ENCODE measurements at regions not wholly inside any gene's neighbourhood (a gene's known extent, or its start where the extent isn't known, plus 50 kb on each side); places are given as distances from the start of the nearest gene placed in this dataset.

DNA sequence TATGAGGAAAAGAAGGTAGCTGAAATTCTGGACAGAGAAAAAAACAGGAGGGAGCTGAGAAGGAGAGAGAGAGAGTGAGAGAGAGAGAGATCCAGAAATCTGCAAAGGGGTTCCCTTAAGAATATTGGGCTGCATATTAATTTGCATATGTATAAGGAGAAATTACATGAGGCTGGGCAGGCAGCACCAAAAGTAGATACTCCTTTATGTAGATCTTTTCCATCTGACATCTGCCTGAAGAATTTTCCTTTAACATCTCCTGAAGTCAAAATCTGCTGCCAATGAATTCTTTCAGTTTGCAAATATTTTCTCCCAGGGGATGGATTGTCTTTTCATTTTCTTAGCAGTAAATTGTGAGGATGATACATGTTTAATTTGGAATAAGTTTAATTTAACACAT, 1365.3 kb downstream of the GATA3 start:
- no peak for TF ChIP-seq POLR2A (IDR thresholded peaks at IDR 0.05; ENCODE audit: low read depth, low read length)
- no peak for TF ChIP-seq TAF1 (IDR thresholded peaks at IDR 0.05; ENCODE audit: borderline replicate concordance, low read depth, low read length)
- no peak for TF ChIP-seq POLR2AphosphoS5 (IDR thresholded peaks at IDR 0.05; ENCODE audit: low read depth, low read length)
